GM12864 (cell line): ENCODE measurements at regions not wholly inside any gene's neighbourhood (a gene's known extent, or its start where the extent isn't known, plus 50 kb on each side); places are given as distances from the start of the nearest gene placed in this dataset.

ENCODE experiments used
- DNase-seq: peaks from one replicate; pipeline ENCODE4 v3.0.0-alpha.2; 2011; ENCODE audit warnings: low read depth
- H3K4me3 ChIP-seq: 2 replicates; pipeline ENCODE4 v1.5.1; 2011; ENCODE audit warnings: mild to moderate bottlenecking, low read depth, low read length, control low read depth
- CTCF ChIP-seq: IDR thresholded peaks from 2 replicates; pipeline ENCODE4 v1.5.1; 2011; ENCODE audit warnings: low read depth, mild to moderate bottlenecking, moderate library complexity, low read length, control low read depth, inconsistent platforms; ENCODE audit errors: missing control alignments

- DNase-seq: no peak
- no peak overlapping the region for H3K4me3 ChIP-seq
- no peak for TF ChIP-seq CTCF
Measured at GRCh38 chr6:132213732-132214131, 187.5 kb downstream of the MOXD1 start.

- DNase-seq: no peak
- TF ChIP-seq CTCF: no peak
- H3K4me3 ChIP-seq: no peak overlapping the region
Measured at GRCh38 chr6:132213191-132213590, 188.1 kb downstream of the MOXD1 start.

- no peak overlapping the region for H3K4me3 ChIP-seq
- no peak for DNase-seq
- no peak for TF ChIP-seq CTCF
Measured at GRCh38 chr6:132210886-132211563, 190.2 kb downstream of the MOXD1 start.

GRCh38 chr6:132209351-132209750 is 191.9 kb downstream of the MOXD1 start:
- H3K4me3 ChIP-seq: no peak overlapping the region
- no peak for DNase-seq
- TF ChIP-seq CTCF: no peak

- no peak for TF ChIP-seq CTCF
- no peak for DNase-seq
- no peak overlapping the region for H3K4me3 ChIP-seq
Measured at GRCh38 chr6:132207991-132208390, 193.3 kb downstream of the MOXD1 start.

- no peak overlapping the region for H3K4me3 ChIP-seq
- no peak for DNase-seq
- no peak for TF ChIP-seq CTCF
Measured at GRCh38 chr6:132205946-132206345, 195.3 kb downstream of the MOXD1 start.

GRCh38 chr6:132204591-132204990 is 196.7 kb downstream of the MOXD1 start:
- no peak for DNase-seq
- H3K4me3 ChIP-seq: no peak overlapping the region
- no peak for TF ChIP-seq CTCF
